Breast epithelium (tissue), 4 donors: ENCODE measurements at regions not wholly inside any gene's neighbourhood (a gene's known extent, or its start where the extent isn't known, plus 50 kb on each side); places are given as distances from the start of the nearest gene placed in this dataset.

Source experiments
- DNase-seq, 2 donors: peaks; one replicate each; pipeline ENCODE4 v3.0.0-alpha.2; 2019; ENCODE audit warnings: low spot score in 2 of 2
- H3K27ac ChIP-seq, 2 donors: fragments of 200-600 bp; sonication (generic) in 1 of 2; one replicate each; pipeline ENCODE4 v1.5.1; 2016 to 2019; ENCODE audit warnings: mild to moderate bottlenecking in 1 of 2
- H3K27me3 ChIP-seq, 2 donors: fragments of 200-600 bp; sonication (generic) in 1 of 2; one replicate each; pipeline versions ENCODE4 v1.5.1 to v1.6.0; 2017 to 2019; ENCODE audit warnings: control low read depth in 1 of 2, mild to moderate bottlenecking in 1 of 2
- H3K36me3 ChIP-seq: fragments of 200-600 bp; one replicate; pipeline ENCODE4 v1.5.1; 2019
- H3K4me1 ChIP-seq, 2 donors: fragments of 200-600 bp; sonication (generic); one replicate each; pipeline ENCODE4 v1.5.1; 2016 to 2019; ENCODE audit warnings: control low read depth in 1 of 2
- H3K4me3 ChIP-seq, 3 donors: fragments of 200-600 bp; sonication (generic); 1 replicate in 2 of 3; 2 replicates in 1 of 3; pipeline ENCODE4 v1.5.1; 2016 to 2019; ENCODE audit warnings: mild to moderate bottlenecking in 3 of 3, moderate library complexity in 2 of 3
- H3K9me3 ChIP-seq, 2 donors: fragments of 200-600 bp; sonication (generic) in 1 of 2; one replicate each; pipeline ENCODE4 v1.5.1; 2016 to 2019; ENCODE audit warnings: control low read depth in 1 of 2
- CTCF ChIP-seq, 3 donors: fragments of 450-650 bp; IDR thresholded peaks; one replicate each; pipeline ENCODE4 v1.5.1; 2016 to 2017; ENCODE audit warnings: antibody characterized with exemption in 3 of 3, mild to moderate bottlenecking in 3 of 3, moderate library complexity in 3 of 3
- POLR2A ChIP-seq: fragments of 450-650 bp; IDR thresholded peaks from one replicate; pipeline ENCODE4 v1.6.1; 2016; ENCODE audit warnings: antibody characterized with exemption, mild to moderate bottlenecking, moderate library complexity
- POLR2AphosphoS5 ChIP-seq, 3 donors: sonication (generic); formaldehyde crosslinking; IDR thresholded peaks; one replicate each; pipeline ENCODE4 v1.6.1; 2017; ENCODE audit warnings: antibody characterized with exemption in 3 of 3
- intact Hi-C: fragments of 100-400 bp; cut with DNase I; formaldehyde crosslinking; loops from one replicate; pipeline ENCODE4 v1.15.1; 2023; ENCODE audit warnings: low total_unique reads

- Histone ChIP-seq H3K36me3 (no peaks in the 10 kb centered on the region), H3K4me1 (no peaks in the 10 kb centered on the region), H3K9me3 (no peaks in the 10 kb centered on the region), H3K27me3 (no peaks in the 10 kb centered on the region), H3K4me3 (peak overlapping the region in 1 of 3 donors; percentile 15), H3K27ac (no peak overlapping the region)
- intact Hi-C loops, result no loop called here
- peak; percentile 43 to 67 for DNase-seq
- TF ChIP-seq POLR2A, result no peak
- peak in 2 of 3 donors; percentile 46 to 52 for TF ChIP-seq CTCF (IDR thresholded peaks at IDR 0.05)
- no peak for TF ChIP-seq POLR2AphosphoS5 (IDR thresholded peaks at IDR 0.05)
Measured at GRCh38 chr11:8328848-8329330, 65.2 kb upstream of the LMO1 start.

GRCh38 chr11:8328231-8328794 lies 64.6 kb upstream of the LMO1 start:
- H3K36me3 ChIP-seq, result no peaks in the 10 kb centered on the region
- no peak overlapping the region for H3K27ac ChIP-seq
- H3K4me3 ChIP-seq, result no peak overlapping the region
- TF ChIP-seq CTCF (IDR thresholded peaks at IDR 0.05) (no peak), POLR2AphosphoS5 (IDR thresholded peaks at IDR 0.05) (no peak), POLR2A (no peak)
- H3K9me3 ChIP-seq, result no peaks in the 10 kb centered on the region
- DNase-seq, result no peak
- intact Hi-C loops, result no loop called here
- H3K4me1 ChIP-seq, result no peaks in the 10 kb centered on the region
- no peaks in the 10 kb centered on the region for H3K27me3 ChIP-seq

GRCh38 chr11:8327761-8328192 lies 64.1 kb upstream of the LMO1 start:
- H3K27ac ChIP-seq, result no peak overlapping the region
- H3K27me3 ChIP-seq, result no peaks in the 10 kb centered on the region
- no peak overlapping the region for H3K4me3 ChIP-seq
- no peak for DNase-seq
- H3K36me3 ChIP-seq, result no peaks in the 10 kb centered on the region
- no peaks in the 10 kb centered on the region for H3K9me3 ChIP-seq
- no peaks in the 10 kb centered on the region for H3K4me1 ChIP-seq
- TF ChIP-seq CTCF (IDR thresholded peaks at IDR 0.05), result no peak
- no peak for TF ChIP-seq POLR2A
- no peak for TF ChIP-seq POLR2AphosphoS5 (IDR thresholded peaks at IDR 0.05)
- intact Hi-C loops, result no loop called here

GRCh38 chr11:8326337-8326736 lies 62.7 kb upstream of the LMO1 start:
- Histone ChIP-seq H3K27me3 (no peaks in the 10 kb centered on the region), H3K36me3 (no peaks in the 10 kb centered on the region), H3K4me1 (no peaks in the 10 kb centered on the region), H3K4me3 (no peak overlapping the region), H3K27ac (no peak overlapping the region), H3K9me3 (no peaks in the 10 kb centered on the region)
- DNase-seq, result no peak
- intact Hi-C loops, result no loop called here
- no peak for TF ChIP-seq POLR2AphosphoS5 (IDR thresholded peaks at IDR 0.05)
- TF ChIP-seq CTCF (IDR thresholded peaks at IDR 0.05), result no peak
- no peak for TF ChIP-seq POLR2A

- Histone ChIP-seq H3K27me3 (no peaks in the 10 kb centered on the region), H3K4me1 (no peaks in the 10 kb centered on the region), H3K9me3 (no peaks in the 10 kb centered on the region), H3K36me3 (no peaks in the 10 kb centered on the region), H3K4me3 (no peak overlapping the region), H3K27ac (no peak overlapping the region)
- TF ChIP-seq CTCF (IDR thresholded peaks at IDR 0.05) (no peak), POLR2A (no peak), POLR2AphosphoS5 (IDR thresholded peaks at IDR 0.05) (no peak)
- intact Hi-C loops, result no loop called here
- peak in 1 of 2 donors; percentile 35 for DNase-seq
Measured at GRCh38 chr11:8325591-8326304, 62.1 kb upstream of the LMO1 start.
